H7 (cell line): ENCODE measurements at regions not wholly inside any gene's neighbourhood (a gene's known extent, or its start where the extent isn't known, plus 50 kb on each side); places are given as distances from the start of the nearest gene placed in this dataset.

ENCODE experiments used
- DNase-seq: peaks from one replicate; pipeline ENCODE4 v3.0.0; 2012
- H3K27me3 ChIP-seq: 2 replicates; pipeline ENCODE4 v1.6.0; 2011; ENCODE audit warnings: mild to moderate bottlenecking, low read length; ENCODE audit not compliant: control insufficient read depth, insufficient read depth
- H3K36me3 ChIP-seq: replicated peaks from 2 replicates; pipeline ENCODE4 v1.5.1; 2011; ENCODE audit warnings: low read length; ENCODE audit not compliant: control insufficient read depth, insufficient read depth
- H3K4me3 ChIP-seq: 2 replicates; pipeline ENCODE4 v1.5.1; 2011; ENCODE audit warnings: low read depth, mild to moderate bottlenecking, control low read depth, low read length, moderate library complexity; ENCODE audit not compliant: insufficient read depth

DNA sequence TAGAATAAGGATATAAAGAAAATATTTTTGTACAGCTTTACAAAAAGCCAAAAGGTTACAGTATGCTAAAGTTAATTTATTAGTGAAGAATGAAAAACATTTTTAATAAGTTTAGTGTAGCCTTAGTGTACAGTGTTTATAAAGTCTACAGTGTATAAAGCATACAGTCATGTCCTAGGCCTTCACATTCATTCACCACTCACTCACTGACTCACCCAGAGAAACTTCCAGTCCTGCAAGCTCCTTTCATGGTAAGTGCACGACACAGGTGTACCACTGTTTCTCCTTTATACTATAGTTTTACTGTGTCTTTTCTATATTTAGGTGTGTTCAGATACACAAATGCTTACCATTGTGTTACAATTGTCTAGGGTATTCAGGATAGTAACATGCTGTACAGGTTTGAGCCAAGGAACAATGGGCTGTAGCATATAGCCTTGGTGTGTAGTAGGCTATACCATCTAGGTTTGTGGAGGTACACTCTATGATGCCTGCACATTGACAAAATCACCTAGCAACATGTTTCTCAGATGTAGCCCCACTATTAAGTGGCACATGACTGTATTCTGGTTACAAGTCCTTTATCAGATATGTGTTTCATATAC, 197.1 kb upstream of the KBTBD8 start:
- Histone ChIP-seq H3K27me3 (no peaks in the 10 kb centered on the region), H3K4me3 (no peak overlapping the region)
- DNase-seq = no peak

DNA sequence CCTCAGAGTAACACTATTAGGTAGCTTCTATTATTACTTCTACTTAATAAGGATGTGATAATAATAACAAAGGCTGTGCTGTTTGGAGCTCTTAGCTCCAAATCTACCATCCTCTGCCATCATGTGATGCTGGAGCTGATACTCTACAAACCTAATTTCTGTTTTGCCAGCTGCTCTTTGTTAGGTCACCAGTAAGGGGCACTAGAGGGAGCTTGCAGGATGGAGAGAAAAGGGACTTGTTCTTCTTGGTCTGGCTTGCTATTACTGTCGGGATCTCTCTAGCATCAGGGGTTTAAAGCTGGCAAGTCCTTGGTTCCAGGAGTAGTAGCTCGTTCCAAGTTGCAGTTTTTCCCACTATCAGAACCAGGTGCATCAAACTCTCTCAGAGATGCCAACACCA, 194.9 kb upstream of the KBTBD8 start:
- Histone ChIP-seq H3K36me3 (no peaks in the 10 kb centered on the region), H3K27me3 (no peaks in the 10 kb centered on the region), H3K4me3 (no peak overlapping the region)
- DNase-seq = peak; percentile 47

More for the DNA sequence above, 197.1 kb upstream of the KBTBD8 start:
- H3K36me3 ChIP-seq = no peaks in the 10 kb centered on the region

DNA sequence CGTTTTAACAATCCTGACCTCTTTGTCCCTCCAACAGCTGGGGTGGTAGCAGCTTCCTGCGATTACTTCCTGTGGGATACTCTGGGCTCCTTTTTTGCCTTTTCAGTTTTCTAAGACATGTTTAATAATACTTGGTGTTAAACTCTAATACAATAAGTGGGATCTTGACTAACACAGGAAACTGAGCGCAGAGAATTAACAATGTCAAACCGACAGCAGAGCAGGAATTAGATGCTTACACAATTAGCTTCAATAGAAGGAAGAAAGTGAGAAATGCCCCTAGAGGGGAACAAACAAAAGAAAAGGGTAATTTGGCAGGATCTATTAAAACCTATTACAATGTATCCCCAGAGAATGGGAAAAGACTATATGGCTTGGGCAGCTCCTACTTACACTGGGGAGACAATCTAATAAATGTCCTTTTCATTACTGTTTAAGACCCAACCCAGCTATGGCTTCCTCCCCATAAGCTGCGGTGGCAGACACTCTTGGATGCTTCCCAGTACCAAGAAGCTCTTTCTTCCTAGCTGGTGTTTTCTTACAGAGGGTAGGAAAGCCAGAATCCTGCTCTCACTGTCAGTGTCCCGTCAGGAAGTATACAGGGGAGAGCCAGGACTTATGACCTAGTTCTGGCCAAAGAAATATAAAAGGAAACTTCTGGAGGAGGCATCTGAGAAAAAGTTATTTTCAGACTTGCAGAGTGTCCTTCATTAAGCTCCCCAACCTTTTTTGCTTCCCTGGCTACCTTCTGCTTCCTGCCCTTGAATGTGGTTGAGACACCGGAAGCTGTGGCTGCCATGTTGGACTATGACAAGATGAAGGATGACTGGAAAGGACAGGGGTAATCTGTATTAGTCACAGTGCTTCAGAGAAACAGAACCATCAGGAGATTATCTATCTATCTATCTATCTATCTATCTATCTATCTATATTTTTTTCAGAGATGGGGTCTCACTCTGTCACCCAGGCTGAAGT, 194.1 kb upstream of the KBTBD8 start:
- no peak for DNase-seq
- Histone ChIP-seq H3K27me3 (no peaks in the 10 kb centered on the region), H3K4me3 (no peak overlapping the region), H3K36me3 (no peaks in the 10 kb centered on the region)

DNA sequence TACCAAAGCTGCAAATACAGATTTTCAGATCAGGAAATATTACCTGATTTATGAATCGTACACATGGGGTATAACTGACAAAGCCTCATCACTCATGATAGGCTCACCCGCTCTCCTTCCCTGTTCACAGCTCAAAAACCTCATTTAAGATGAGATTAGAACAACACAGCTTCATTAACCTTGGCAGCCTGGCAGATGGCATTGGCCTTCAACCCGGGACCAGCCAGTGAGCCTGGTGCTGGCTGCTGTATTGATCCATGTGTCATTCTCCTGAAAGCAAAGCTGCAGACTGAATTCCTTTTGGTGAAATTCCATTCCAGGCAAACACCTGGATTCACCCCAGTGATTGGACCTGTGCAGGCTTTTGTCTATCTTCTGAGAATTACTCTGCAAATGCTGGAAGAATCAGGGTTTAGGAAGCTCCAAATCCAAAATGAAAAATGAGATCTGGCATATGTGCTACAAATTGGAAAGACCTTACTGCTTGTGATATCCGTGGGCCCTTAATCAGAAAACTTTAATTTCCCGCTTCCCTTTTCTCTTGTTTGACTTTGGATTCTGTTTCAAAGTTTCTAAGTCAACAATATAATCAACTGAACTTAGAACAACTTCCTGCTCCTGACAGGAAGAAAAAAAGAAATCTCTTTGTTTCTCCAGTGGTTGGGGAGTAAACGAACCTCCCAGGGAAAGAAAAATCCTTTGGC, 189.1 kb upstream of the KBTBD8 start:
- no peak for DNase-seq
- no peaks in the 10 kb centered on the region for H3K36me3 ChIP-seq
- no peak overlapping the region for H3K4me3 ChIP-seq
- no peaks in the 10 kb centered on the region for H3K27me3 ChIP-seq

DNA sequence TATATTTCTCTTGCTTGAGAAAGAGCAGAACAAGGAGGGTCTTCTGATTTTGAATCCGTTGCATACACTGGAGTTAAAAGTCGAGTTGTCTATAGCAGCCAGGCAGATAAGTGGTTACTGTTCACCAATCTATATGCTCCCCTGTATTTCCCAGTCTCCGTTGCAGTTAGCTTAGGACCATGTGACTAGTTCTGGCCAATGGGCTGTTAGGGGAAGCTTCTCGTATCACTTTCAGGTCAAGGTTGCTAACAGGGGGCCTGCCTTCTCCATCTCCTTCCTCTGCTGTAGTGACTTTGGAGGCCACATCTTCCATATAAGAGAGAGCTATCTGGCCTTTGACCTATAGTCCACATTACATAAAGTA, 188.5 kb upstream of the KBTBD8 start:
- Histone ChIP-seq H3K36me3 (no peaks in the 10 kb centered on the region), H3K27me3 (no peaks in the 10 kb centered on the region), H3K4me3 (no peak overlapping the region)
- no peak for DNase-seq

DNA sequence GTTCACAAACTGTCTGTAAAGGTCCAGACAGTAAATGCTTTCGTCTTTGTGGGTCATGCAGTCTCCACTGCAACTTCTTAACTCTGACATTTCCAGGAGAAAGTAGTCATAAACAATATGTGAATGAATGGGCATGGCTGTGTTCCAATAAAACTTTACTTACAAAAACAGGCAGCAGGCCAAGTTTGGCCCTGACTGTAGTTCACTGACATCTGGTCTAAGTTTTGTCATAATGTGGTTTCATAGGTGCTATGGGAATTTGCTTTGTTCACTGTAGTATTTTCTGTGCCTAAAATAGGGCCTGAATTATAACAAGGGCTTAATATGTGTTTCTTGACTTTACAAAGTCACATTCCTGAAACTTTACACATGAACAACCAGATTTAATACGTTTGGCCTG, 186.0 kb upstream of the KBTBD8 start:
- DNase-seq = no peak
- Histone ChIP-seq H3K27me3 (no peaks in the 10 kb centered on the region), H3K36me3 (no peaks in the 10 kb centered on the region), H3K4me3 (no peak overlapping the region)

DNA sequence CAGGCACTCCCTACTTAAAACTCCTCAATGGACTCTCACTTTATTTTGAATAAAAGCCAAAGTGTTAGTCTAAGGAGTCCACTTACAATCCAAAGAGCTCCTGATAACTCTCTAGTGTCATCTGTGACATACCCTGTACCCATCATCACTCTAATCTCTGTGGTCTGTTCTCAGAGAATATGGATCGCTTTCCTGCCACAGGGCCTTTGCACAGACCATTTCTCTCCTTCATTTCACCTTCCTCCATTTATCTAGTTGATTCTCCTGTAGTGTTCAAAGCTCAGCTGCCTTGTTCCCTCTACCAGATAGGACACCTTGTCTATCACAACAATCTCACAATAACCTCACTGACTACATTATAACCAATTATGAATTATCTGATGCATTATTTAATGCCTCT, 185.4 kb upstream of the KBTBD8 start:
- Histone ChIP-seq H3K36me3 (no peaks in the 10 kb centered on the region), H3K4me3 (no peak overlapping the region), H3K27me3 (no peaks in the 10 kb centered on the region)
- no peak for DNase-seq

DNA sequence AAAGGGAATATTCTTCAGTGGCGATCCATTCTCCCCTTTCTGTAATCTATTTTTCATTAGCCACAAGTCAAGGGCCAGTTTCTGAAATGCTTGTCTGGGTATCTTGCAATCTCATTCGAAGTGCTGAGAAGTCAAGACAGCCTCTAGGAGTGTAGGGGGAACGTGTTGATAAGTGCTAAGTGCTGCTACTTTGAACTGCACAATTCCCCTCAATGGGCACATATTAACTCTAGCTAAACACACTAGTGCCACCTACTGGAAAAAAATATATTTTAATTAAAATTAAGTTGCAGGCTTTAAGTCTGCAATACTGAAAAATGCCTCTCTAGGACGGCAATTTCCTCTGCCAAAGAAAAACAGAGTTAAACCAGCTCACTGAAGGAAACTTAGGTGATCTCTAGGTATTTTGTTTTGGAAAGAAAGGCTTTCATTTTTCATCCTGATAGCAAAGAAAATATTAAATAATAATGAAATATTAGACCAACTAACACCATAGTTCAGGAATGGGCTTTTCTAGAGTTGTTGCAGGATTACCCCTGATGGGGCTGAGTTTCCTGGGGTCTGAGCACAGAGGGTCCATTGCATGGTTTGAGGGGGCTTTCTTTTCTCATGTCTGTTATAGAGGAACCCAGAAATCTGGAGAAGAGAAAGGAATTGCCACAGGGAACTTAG, 181.9 kb upstream of the KBTBD8 start:
- Histone ChIP-seq H3K27me3 (no peaks in the 10 kb centered on the region), H3K4me3 (no peak overlapping the region), H3K36me3 (no peaks in the 10 kb centered on the region)
- DNase-seq = peak; percentile 38

DNA sequence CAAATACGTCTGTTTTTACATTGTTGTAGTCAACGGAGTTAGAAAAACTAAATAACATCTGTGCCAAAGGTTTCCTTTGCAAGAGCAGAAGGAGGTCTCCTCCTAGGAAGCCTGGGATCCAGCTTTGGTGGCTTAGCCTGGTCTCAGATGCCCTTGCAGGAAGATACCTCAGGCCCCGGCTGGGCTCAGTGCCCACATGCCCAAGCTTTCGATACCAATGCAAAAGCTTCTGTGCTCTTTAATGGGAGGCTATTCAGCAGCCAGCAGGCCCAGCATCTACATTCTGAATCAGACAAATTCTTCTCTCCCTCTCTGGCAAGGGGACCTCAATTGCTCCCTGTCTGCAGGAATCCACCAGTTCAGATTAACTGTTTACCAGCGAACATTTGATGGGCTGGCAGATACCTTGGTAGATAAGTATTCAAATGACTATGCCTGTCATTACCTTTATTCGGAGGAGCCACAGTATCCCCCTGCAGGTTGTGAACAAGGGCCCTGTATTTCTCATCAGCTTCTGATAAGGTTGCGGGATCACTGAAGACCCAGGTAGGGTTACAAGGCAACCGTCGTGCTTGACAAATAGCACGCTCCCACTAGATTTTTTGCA, 180.1 kb upstream of the KBTBD8 start:
- Histone ChIP-seq H3K4me3 (no peak overlapping the region), H3K36me3 (no peaks in the 10 kb centered on the region), H3K27me3 (no peaks in the 10 kb centered on the region)
- DNase-seq = no peak

DNA sequence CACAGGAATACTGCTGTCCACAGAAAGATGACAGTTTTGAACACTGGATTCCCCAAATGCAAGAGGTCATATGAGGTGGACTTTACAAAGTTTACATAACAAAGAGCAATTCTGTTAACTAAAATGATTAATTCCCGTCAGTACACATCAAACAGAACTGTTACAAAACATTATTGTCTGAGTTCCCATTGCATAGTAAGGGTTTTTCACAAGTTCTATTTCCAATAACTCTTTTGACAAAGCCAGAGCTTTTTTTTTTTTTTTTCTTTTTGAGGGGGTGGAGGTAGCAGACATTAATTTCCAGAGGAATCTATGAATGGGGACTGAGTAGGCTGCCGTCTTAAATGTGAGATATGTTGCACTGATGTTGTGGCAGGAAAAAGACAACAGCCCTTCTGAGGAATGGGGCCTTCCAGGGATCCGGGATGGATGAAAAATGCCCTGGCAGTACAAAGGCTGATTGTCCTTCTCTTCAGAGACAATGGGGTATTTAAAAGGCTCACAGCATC, 178.1 kb upstream of the KBTBD8 start:
- H3K27me3 ChIP-seq = no peaks in the 10 kb centered on the region
- H3K4me3 ChIP-seq = no peak overlapping the region
- DNase-seq = no peak
- no peaks in the 10 kb centered on the region for H3K36me3 ChIP-seq

DNA sequence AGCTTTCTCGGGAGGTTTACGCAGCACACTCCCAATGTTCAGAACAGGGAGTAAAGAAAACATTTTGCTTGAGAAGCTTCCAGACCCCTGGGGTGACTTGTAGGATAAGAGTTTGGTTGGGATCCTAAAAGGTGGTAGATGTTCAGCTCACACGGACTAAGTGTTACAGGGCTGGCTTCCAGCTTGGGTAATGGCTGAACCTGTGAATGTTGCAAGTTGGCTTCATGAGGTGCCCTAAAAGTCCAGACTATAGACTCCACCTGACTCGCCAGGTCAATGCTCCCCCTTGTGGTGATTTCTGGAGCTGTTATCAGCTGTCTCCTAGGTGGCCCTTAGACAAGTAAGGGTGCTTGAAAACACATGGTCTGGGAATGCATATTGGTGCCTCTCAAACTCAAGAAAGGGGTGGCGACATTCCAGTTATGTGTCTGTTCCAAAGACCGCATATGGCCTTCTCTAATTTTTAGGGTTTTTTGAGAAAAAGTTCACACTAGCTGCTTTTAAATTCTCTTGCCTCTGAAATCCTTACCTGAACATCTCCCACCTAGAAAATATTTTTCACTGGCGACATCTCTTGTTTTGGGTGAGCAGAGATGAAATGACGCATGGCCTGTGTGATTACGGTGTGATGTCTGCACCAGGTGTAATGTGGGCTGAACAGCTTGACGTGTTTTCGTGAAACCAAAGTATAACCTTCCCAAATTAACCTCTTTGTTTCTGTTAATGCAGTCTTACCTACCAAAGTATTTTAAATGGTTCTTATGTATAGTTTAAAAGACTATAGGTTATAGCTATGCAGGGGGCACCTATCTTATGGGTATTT, 175.7 kb upstream of the KBTBD8 start:
- no peak overlapping the region for H3K4me3 ChIP-seq
- H3K27me3 ChIP-seq = no peaks in the 10 kb centered on the region
- H3K36me3 ChIP-seq = no peaks in the 10 kb centered on the region
- DNase-seq = peak; percentile 54

DNA sequence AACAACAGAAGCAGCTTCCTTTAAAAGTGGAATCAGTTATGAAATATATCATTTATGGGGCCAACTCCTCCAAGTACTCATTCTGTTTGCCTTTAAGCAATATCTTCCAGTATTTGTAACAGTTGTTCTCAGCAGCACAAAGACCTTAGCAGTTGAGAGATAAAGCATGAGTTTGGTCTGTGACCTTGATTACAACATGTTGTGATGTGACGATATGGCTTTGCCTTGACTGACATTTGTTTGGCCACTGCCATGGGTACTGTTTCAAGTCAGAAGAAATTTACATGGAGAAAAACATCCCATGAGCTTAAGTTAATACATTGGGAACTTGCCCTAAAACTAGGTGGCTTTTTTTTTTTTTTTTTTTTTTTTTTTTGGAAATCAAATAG, 175.1 kb upstream of the KBTBD8 start:
- no peaks in the 10 kb centered on the region for H3K36me3 ChIP-seq
- no peak overlapping the region for H3K4me3 ChIP-seq
- H3K27me3 ChIP-seq = no peaks in the 10 kb centered on the region
- DNase-seq = no peak

DNA sequence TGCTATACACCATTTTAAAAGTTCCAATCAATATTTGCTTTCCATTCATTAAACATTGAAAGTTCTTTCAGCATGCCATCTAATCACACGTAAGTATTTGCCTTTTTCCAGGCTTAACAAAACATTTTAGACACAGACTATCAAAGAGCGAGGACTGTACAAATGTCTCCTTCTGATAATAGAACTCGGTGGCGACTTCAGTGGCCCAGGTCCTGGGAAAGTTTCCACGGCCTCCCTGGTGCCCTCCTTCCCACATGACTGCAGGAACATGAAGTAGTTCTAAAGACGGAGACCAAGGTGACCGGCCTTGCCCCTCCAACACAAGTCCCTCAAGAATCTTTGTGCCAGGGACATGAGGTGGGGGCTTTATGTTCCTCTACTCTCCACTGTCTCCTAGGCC, 174.6 kb upstream of the KBTBD8 start:
- Histone ChIP-seq H3K36me3 (no peaks in the 10 kb centered on the region), H3K4me3 (no peak overlapping the region), H3K27me3 (no peaks in the 10 kb centered on the region)
- no peak for DNase-seq
